HCT116 (cell line): ENCODE measurements at regions not wholly inside any gene's neighbourhood (a gene's known extent, or its start where the extent isn't known, plus 50 kb on each side); places are given as distances from the start of the nearest gene placed in this dataset.

ENCODE experiments used
- ATAC-seq: fragments of 200-7000 bp; cut with Tn5 transposase; 2 replicates; pipeline ENCODE4 v1.9.1; 2020; ENCODE audit warnings: mild to moderate bottlenecking, moderate library complexity
- BruUV-seq: library from RNA; stranded (reverse); fragments of 400-500 nt; replicated peaks from 2 replicates; lab custom pipeline; 2021; lab: Mats Ljungman, UMichigan
- CTCF ChIA-PET: fragments of 300-600 bp; sonication (Branson Sonifier 250); formaldehyde crosslinking; loops from one replicate; lab custom pipeline; 2021; ENCODE audit warnings: antibody characterized with exemption; lab: Charles Lee
- POLR2A ChIA-PET: fragments of 300-600, 350-600 bp; sonication (Branson Sonifier 250); formaldehyde crosslinking; loops from one replicate; lab custom pipeline; 2021; ENCODE audit warnings: antibody characterized with exemption; lab: Charles Lee
- RAD21 ChIA-PET, 2 experiments: fragments of 300-600 bp; sonication (Branson Sonifier 250); formaldehyde crosslinking; loops; one replicate each; lab custom pipeline; 2023; ENCODE audit warnings: low total read pairs in 2 of 2; ENCODE audit not compliant: uncharacterized antibody in 2 of 2, unreplicated experiment in 2 of 2, low non-redundant PET in 1 of 2; lab: Charles Lee
- DNase-seq: peaks from one replicate; pipeline ENCODE4 v3.0.0-alpha.2; 2010; ENCODE audit warnings: low read depth, low spot score
- H2AFZ ChIP-seq: fragments of 200-600 bp; shearing (Covaris generic), sonication (generic); 2 replicates; pipeline ENCODE4 v1.6.1; 2017; ENCODE audit warnings: low read depth, mixed run types, mixed read lengths, antibody characterized with exemption, low read length; ENCODE audit not compliant: poor library complexity, severe bottlenecking
- H3K27ac ChIP-seq: 2 replicates; pipeline ENCODE4 v1.5.1; 2012; ENCODE audit warnings: low read depth, low read length
- H3K27me3 ChIP-seq: fragments of 200-600 bp; sonication (generic); 2 replicates; pipeline ENCODE4 v1.6.1; 2016; ENCODE audit warnings: mixed run types, low read length, mixed read lengths; ENCODE audit not compliant: insufficient read depth
- H3K36me3 ChIP-seq, 2 experiments: fragments of 200-500 bp in 1 of 2; fragments of 200-600 bp in 1 of 2; sonication (Bioruptor generic) in 1 of 2; sonication (generic) in 1 of 2; 2 replicates each; pipeline versions ENCODE4 v1.5.1 to v1.6.1; 2014 to 2016; ENCODE audit warnings: low read length in 2 of 2, inconsistent platforms in 1 of 2, mixed read lengths in 1 of 2, mixed run types in 1 of 2; ENCODE audit not compliant: insufficient read depth in 2 of 2, control insufficient read depth in 1 of 2
- H3K4me1 ChIP-seq, 2 experiments: fragments of 200-600 bp in 1 of 2; sonication (generic) in 1 of 2; 2 replicates each; pipeline versions ENCODE4 v1.5.1 to v1.6.1; 2012 to 2017; ENCODE audit warnings: low read length in 2 of 2, inconsistent platforms in 1 of 2, mild to moderate bottlenecking in 1 of 2, mixed read lengths in 1 of 2, mixed run types in 1 of 2, moderate library complexity in 1 of 2; ENCODE audit not compliant: insufficient read depth in 2 of 2, control insufficient read depth in 1 of 2
- H3K4me2 ChIP-seq: fragments of 200-600 bp; sonication (generic); 2 replicates; pipeline ENCODE4 v1.6.1; 2017; ENCODE audit warnings: mixed run types, low read length, mixed read lengths
- H3K4me3 ChIP-seq, 2 experiments: fragments of 200-600 bp in 1 of 2; sonication (generic) in 1 of 2; replicated peaks in 1 of 2; 2 replicates each; pipeline ENCODE4 v1.5.1; 2011 to 2016; ENCODE audit warnings: low read length in 2 of 2, control low read depth in 1 of 2, low read depth in 1 of 2, mild to moderate bottlenecking in 1 of 2, mixed read lengths in 1 of 2, mixed run types in 1 of 2
- H3K79me2 ChIP-seq: fragments of 200-600 bp; sonication (generic); 2 replicates; pipeline ENCODE4 v1.6.1; 2017; ENCODE audit warnings: mild to moderate bottlenecking, mixed run types, low read length, moderate library complexity, mixed read lengths; ENCODE audit not compliant: insufficient read depth
- H3K9ac ChIP-seq: fragments of 200-600 bp; sonication (generic); 2 replicates; pipeline ENCODE4 v1.6.1; 2016; ENCODE audit warnings: low read length, mixed read lengths
- H3K9me2 ChIP-seq: fragments of 200-600 bp; sonication (generic), shearing (Covaris generic); 2 replicates; pipeline ENCODE4 v1.6.1; 2017; ENCODE audit warnings: mixed run types, mild to moderate bottlenecking, moderate library complexity; ENCODE audit not compliant: insufficient read depth
- H3K9me3 ChIP-seq, 2 experiments: fragments of 200-500 bp in 1 of 2; fragments of 200-600 bp in 1 of 2; sonication (Bioruptor generic) in 1 of 2; sonication (generic) in 1 of 2; 2 replicates each; pipeline ENCODE4 v1.6.1; 2014 to 2017; ENCODE audit warnings: low read length in 2 of 2, mixed read lengths in 2 of 2, inconsistent platforms in 1 of 2, low read depth in 1 of 2, mild to moderate bottlenecking in 1 of 2, mixed run types in 1 of 2, moderate library complexity in 1 of 2; ENCODE audit not compliant: control insufficient read depth in 1 of 2, insufficient read depth in 1 of 2
- H4K20me1 ChIP-seq: fragments of 200-600 bp; sonication (generic), shearing (Covaris generic); 2 replicates; pipeline ENCODE4 v1.6.1; 2017; ENCODE audit warnings: mixed run types, mild to moderate bottlenecking, moderate library complexity; ENCODE audit not compliant: insufficient read depth
- ATF3 ChIP-seq: IDR thresholded peaks from 2 replicates; pipeline ENCODE4 v1.6.1; 2012
- CBX3 ChIP-seq: IDR thresholded peaks from 2 replicates; pipeline ENCODE4 v1.6.1; 2012; ENCODE audit warnings: low read depth
- CEBPB ChIP-seq: IDR thresholded peaks from 2 replicates; pipeline ENCODE4 v1.6.1; 2012; ENCODE audit warnings: low read depth
- EZH2 ChIP-seq: fragments of 200-600 bp; sonication (generic); IDR thresholded peaks from 2 replicates; pipeline ENCODE4 v1.6.1; 2017; ENCODE audit warnings: antibody characterized with exemption, mixed run types
- JUND ChIP-seq: IDR thresholded peaks from 2 replicates; pipeline ENCODE4 v1.6.1; 2012
- POLR2AphosphoS5 ChIP-seq: IDR thresholded peaks from 2 replicates; pipeline ENCODE4 v1.6.1; 2011; ENCODE audit warnings: mild to moderate bottlenecking, low read depth, low read length, moderate library complexity
- SRF ChIP-seq: IDR thresholded peaks from 2 replicates; pipeline ENCODE4 v1.6.1; 2012; ENCODE audit warnings: low read depth
- ZNF274 ChIP-seq: fragments of 200-500 bp; sonication (Bioruptor generic); IDR thresholded peaks from 2 replicates; pipeline ENCODE4 v1.6.1; 2014; ENCODE audit warnings: mild to moderate bottlenecking, low read depth, low read length, inconsistent platforms
- intact Hi-C: fragments of 100-400 bp; cut with micrococcal nuclease; formaldehyde crosslinking; loops from 2 replicates; pipeline ENCODE4 v1.10.0; 2022
- TF ChIP-seq, protein P1 (sequence below), 3 experiments: fragments of 200-600 bp in 1 of 3; sonication (generic) in 1 of 3; IDR thresholded peaks in 2 of 3; conservative IDR thresholded peaks in 1 of 3; 2 replicates each; pipeline ENCODE4 v1.5.1; 2012 to 2017; ENCODE audit warnings: low read depth in 2 of 3, low read length in 2 of 3, antibody characterized with exemption in 1 of 3, borderline replicate concordance in 1 of 3, control low read depth in 1 of 3, mild to moderate bottlenecking in 1 of 3, mixed read lengths in 1 of 3, mixed run types in 1 of 3, moderate library complexity in 1 of 3; ENCODE audit not compliant: insufficient read depth in 1 of 3
- TF ChIP-seq, protein P2 (sequence below): IDR thresholded peaks from 2 replicates; pipeline ENCODE4 v1.6.1; 2011; ENCODE audit warnings: mild to moderate bottlenecking, low read length, moderate library complexity; ENCODE audit not compliant: insufficient replicate concordance; ENCODE audit errors: extremely low read depth

- Histone ChIP-seq H3K79me2 (no peaks in the 10 kb centered on the region), H3K9ac (no peak overlapping the region), H3K36me3 (no peaks in the 10 kb centered on the region), H3K4me3 (no peak overlapping the region), H3K4me2 (no peak overlapping the region), H2AFZ (no peak overlapping the region), H3K9me2 (no peaks in the 10 kb centered on the region), H3K27me3 (no peaks in the 10 kb centered on the region), H3K27ac (no peak overlapping the region), H3K9me3 (no peaks in the 10 kb centered on the region), H4K20me1 (no peaks in the 10 kb centered on the region), H3K4me1 (no peaks in the 10 kb centered on the region)
- TF ChIP-seq CBX3 (no peak), ATF3 (no peak), POLR2AphosphoS5 (no peak), CEBPB (no peak), JUND (no peak), SRF (no peak), ZNF274 (no peak), EZH2 (no peak)
- TF ChIP-seq, protein P1, sequence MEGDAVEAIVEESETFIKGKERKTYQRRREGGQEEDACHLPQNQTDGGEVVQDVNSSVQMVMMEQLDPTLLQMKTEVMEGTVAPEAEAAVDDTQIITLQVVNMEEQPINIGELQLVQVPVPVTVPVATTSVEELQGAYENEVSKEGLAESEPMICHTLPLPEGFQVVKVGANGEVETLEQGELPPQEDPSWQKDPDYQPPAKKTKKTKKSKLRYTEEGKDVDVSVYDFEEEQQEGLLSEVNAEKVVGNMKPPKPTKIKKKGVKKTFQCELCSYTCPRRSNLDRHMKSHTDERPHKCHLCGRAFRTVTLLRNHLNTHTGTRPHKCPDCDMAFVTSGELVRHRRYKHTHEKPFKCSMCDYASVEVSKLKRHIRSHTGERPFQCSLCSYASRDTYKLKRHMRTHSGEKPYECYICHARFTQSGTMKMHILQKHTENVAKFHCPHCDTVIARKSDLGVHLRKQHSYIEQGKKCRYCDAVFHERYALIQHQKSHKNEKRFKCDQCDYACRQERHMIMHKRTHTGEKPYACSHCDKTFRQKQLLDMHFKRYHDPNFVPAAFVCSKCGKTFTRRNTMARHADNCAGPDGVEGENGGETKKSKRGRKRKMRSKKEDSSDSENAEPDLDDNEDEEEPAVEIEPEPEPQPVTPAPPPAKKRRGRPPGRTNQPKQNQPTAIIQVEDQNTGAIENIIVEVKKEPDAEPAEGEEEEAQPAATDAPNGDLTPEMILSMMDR (IDR thresholded peaks at IDR 0.05 in 2 of 3, conservative IDR thresholded peaks at IDR 0.05 in 1 of 3; ENCODE audit: borderline replicate concordance in 1 of 3, insufficient read depth in 1 of 3, low read depth in 2 of 3, low read length in 2 of 3): no peak
- TF ChIP-seq, protein P2, sequence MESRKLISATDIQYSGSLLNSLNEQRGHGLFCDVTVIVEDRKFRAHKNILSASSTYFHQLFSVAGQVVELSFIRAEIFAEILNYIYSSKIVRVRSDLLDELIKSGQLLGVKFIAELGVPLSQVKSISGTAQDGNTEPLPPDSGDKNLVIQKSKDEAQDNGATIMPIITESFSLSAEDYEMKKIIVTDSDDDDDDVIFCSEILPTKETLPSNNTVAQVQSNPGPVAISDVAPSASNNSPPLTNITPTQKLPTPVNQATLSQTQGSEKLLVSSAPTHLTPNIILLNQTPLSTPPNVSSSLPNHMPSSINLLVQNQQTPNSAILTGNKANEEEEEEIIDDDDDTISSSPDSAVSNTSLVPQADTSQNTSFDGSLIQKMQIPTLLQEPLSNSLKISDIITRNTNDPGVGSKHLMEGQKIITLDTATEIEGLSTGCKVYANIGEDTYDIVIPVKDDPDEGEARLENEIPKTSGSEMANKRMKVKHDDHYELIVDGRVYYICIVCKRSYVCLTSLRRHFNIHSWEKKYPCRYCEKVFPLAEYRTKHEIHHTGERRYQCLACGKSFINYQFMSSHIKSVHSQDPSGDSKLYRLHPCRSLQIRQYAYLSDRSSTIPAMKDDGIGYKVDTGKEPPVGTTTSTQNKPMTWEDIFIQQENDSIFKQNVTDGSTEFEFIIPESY: no peak
- ChIA-PET CTCF (no interaction called here), POLR2A (no interaction called here), RAD21 (no interaction called here)
- DNase-seq: no peak
- intact Hi-C loops: no loop called here
- ATAC-seq: no peak
- no TSS peak for BruUV-seq
Observed at GRCh38 chr5:143524338-143524945, 121.0 kb upstream of the NR3C1 start.
